HL-60 (cell line): ENCODE measurements at regions not wholly inside any gene's neighbourhood (a gene's known extent, or its start where the extent isn't known, plus 50 kb on each side); places are given as distances from the start of the nearest gene placed in this dataset.

Experiments used
- CTCF ChIP-seq: IDR thresholded peaks from one replicate; pipeline ENCODE4 v1.5.1; 2011; ENCODE audit warnings: low read length, control low read depth, inconsistent platforms; ENCODE audit not compliant: insufficient read depth
- GABPA ChIP-seq: IDR thresholded peaks from 2 replicates; pipeline ENCODE4 v1.6.1; 2012; ENCODE audit warnings: low read depth
- POLR2AphosphoS5 ChIP-seq: IDR thresholded peaks from 2 replicates; pipeline ENCODE4 v1.6.1; 2012; ENCODE audit warnings: low read depth
- TF ChIP-seq, protein P1 (sequence below): IDR thresholded peaks from 2 replicates; pipeline ENCODE4 v1.6.1; 2012; ENCODE audit warnings: low read depth; ENCODE audit not compliant: insufficient replicate concordance

DNA sequence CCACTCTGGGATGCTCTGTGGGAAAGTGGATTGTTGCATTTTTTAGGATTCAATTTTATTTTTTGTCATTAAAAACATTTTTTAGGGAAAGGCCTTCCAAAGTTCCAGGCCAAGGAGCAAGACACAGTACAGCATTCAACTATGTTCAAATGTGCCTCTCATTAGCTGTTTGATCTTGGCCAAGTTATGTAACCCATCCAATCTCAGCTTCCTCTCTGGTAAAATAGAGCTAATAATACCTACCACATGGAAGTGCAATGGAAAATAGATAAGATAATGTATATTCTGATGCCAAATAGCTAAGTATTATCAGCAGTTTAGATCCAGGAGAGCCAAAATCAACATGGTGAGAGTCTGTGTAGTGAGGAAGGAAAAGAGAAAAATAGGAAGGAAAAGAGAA lies 220.3 kb upstream of the SESN3 start:
- no peak for TF ChIP-seq CTCF
- no peak for TF ChIP-seq POLR2AphosphoS5
- TF ChIP-seq, protein P1, sequence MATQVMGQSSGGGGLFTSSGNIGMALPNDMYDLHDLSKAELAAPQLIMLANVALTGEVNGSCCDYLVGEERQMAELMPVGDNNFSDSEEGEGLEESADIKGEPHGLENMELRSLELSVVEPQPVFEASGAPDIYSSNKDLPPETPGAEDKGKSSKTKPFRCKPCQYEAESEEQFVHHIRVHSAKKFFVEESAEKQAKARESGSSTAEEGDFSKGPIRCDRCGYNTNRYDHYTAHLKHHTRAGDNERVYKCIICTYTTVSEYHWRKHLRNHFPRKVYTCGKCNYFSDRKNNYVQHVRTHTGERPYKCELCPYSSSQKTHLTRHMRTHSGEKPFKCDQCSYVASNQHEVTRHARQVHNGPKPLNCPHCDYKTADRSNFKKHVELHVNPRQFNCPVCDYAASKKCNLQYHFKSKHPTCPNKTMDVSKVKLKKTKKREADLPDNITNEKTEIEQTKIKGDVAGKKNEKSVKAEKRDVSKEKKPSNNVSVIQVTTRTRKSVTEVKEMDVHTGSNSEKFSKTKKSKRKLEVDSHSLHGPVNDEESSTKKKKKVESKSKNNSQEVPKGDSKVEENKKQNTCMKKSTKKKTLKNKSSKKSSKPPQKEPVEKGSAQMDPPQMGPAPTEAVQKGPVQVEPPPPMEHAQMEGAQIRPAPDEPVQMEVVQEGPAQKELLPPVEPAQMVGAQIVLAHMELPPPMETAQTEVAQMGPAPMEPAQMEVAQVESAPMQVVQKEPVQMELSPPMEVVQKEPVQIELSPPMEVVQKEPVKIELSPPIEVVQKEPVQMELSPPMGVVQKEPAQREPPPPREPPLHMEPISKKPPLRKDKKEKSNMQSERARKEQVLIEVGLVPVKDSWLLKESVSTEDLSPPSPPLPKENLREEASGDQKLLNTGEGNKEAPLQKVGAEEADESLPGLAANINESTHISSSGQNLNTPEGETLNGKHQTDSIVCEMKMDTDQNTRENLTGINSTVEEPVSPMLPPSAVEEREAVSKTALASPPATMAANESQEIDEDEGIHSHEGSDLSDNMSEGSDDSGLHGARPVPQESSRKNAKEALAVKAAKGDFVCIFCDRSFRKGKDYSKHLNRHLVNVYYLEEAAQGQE: no peak
- no peak for TF ChIP-seq GABPA
